ENCODE measurements at regions not wholly inside any gene's neighbourhood (a gene's known extent, or its start where the extent isn't known, plus 50 kb on each side); places are given as distances from the start of the nearest gene placed in this dataset.

- no peak for TF ChIP-seq GATA3 (IDR thresholded peaks at IDR 0.05; ENCODE audit: low read depth, low read length)
- TF ChIP-seq GATA2 (IDR thresholded peaks at IDR 0.05; ENCODE audit: low read depth, low read length): no peak
Observed at GRCh38 chr3:5523125-5523524, 335.6 kb downstream of the EDEM1 start.

- no peak for TF ChIP-seq GATA3 (IDR thresholded peaks at IDR 0.05; ENCODE audit: low read depth, low read length)
Observed at GRCh38 chr3:5531039-5531438, 343.5 kb downstream of the EDEM1 start.

GRCh38 chr3:5531741-5532290, 344.3 kb downstream of the EDEM1 start:
- TF ChIP-seq GATA2 (IDR thresholded peaks at IDR 0.05; ENCODE audit: low read depth, low read length) (no peak), GATA3 (IDR thresholded peaks at IDR 0.05; ENCODE audit: low read depth, low read length) (no peak)

- TF ChIP-seq GATA3 (IDR thresholded peaks at IDR 0.05; ENCODE audit: low read depth, low read length) (no peak), GATA2 (IDR thresholded peaks at IDR 0.05; ENCODE audit: low read depth, low read length) (no peak)
Observed at GRCh38 chr3:5540532-5540931, 353.0 kb downstream of the EDEM1 start.

GRCh38 chr3:5542472-5542871, 355.0 kb downstream of the EDEM1 start:
- no peak for TF ChIP-seq GATA2 (IDR thresholded peaks at IDR 0.05; ENCODE audit: low read depth, low read length)
- no peak for TF ChIP-seq GATA3 (IDR thresholded peaks at IDR 0.05; ENCODE audit: low read depth, low read length)

- TF ChIP-seq GATA3 (IDR thresholded peaks at IDR 0.05; ENCODE audit: low read depth, low read length) (no peak), GATA2 (IDR thresholded peaks at IDR 0.05; ENCODE audit: low read depth, low read length) (no peak)
Observed at GRCh38 chr3:5543047-5543446, 355.5 kb downstream of the EDEM1 start.

GRCh38 chr3:5545719-5546118, 358.2 kb downstream of the EDEM1 start:
- TF ChIP-seq GATA3 (IDR thresholded peaks at IDR 0.05; ENCODE audit: low read depth, low read length): no peak
- TF ChIP-seq GATA2 (IDR thresholded peaks at IDR 0.05; ENCODE audit: low read depth, low read length): no peak

GRCh38 chr3:5553203-5553602, 365.7 kb downstream of the EDEM1 start:
- no peak for TF ChIP-seq GATA2 (IDR thresholded peaks at IDR 0.05; ENCODE audit: low read depth, low read length)
- TF ChIP-seq GATA3 (IDR thresholded peaks at IDR 0.05; ENCODE audit: low read depth, low read length): no peak

- TF ChIP-seq GATA3 (IDR thresholded peaks at IDR 0.05; ENCODE audit: low read depth, low read length) (no peak), GATA2 (IDR thresholded peaks at IDR 0.05; ENCODE audit: low read depth, low read length) (no peak)
Observed at GRCh38 chr3:5554245-5554747, 366.8 kb downstream of the EDEM1 start.

- TF ChIP-seq GATA2 (IDR thresholded peaks at IDR 0.05; ENCODE audit: low read depth, low read length): no peak
- no peak for TF ChIP-seq GATA3 (IDR thresholded peaks at IDR 0.05; ENCODE audit: low read depth, low read length)
Observed at GRCh38 chr3:5560199-5560598, 372.7 kb downstream of the EDEM1 start.

GRCh38 chr3:5563537-5564277, 376.2 kb downstream of the EDEM1 start:
- TF ChIP-seq GATA3 (IDR thresholded peaks at IDR 0.05; ENCODE audit: low read depth, low read length) (no peak), GATA2 (IDR thresholded peaks at IDR 0.05; ENCODE audit: low read depth, low read length) (no peak)

GRCh38 chr3:5564278-5564666, 376.8 kb downstream of the EDEM1 start:
- TF ChIP-seq GATA2 (IDR thresholded peaks at IDR 0.05; ENCODE audit: low read depth, low read length) (no peak), GATA3 (IDR thresholded peaks at IDR 0.05; ENCODE audit: low read depth, low read length) (no peak)

GRCh38 chr3:5565026-5565425, 377.5 kb downstream of the EDEM1 start:
- no peak for TF ChIP-seq GATA2 (IDR thresholded peaks at IDR 0.05; ENCODE audit: low read depth, low read length)
- TF ChIP-seq GATA3 (IDR thresholded peaks at IDR 0.05; ENCODE audit: low read depth, low read length): no peak

- TF ChIP-seq GATA2 (IDR thresholded peaks at IDR 0.05; ENCODE audit: low read depth, low read length) (no peak), GATA3 (IDR thresholded peaks at IDR 0.05; ENCODE audit: low read depth, low read length) (no peak)
Observed at GRCh38 chr3:5567113-5567512, 379.6 kb downstream of the EDEM1 start.

- no peak for TF ChIP-seq GATA2 (IDR thresholded peaks at IDR 0.05; ENCODE audit: low read depth, low read length)
- no peak for TF ChIP-seq GATA3 (IDR thresholded peaks at IDR 0.05; ENCODE audit: low read depth, low read length)
Observed at GRCh38 chr3:5568451-5568850, 380.9 kb downstream of the EDEM1 start.
